ENCODE measurements at regions not wholly inside any gene's neighbourhood (a gene's known extent, or its start where the extent isn't known, plus 50 kb on each side); places are given as distances from the start of the nearest gene placed in this dataset.

DNA sequence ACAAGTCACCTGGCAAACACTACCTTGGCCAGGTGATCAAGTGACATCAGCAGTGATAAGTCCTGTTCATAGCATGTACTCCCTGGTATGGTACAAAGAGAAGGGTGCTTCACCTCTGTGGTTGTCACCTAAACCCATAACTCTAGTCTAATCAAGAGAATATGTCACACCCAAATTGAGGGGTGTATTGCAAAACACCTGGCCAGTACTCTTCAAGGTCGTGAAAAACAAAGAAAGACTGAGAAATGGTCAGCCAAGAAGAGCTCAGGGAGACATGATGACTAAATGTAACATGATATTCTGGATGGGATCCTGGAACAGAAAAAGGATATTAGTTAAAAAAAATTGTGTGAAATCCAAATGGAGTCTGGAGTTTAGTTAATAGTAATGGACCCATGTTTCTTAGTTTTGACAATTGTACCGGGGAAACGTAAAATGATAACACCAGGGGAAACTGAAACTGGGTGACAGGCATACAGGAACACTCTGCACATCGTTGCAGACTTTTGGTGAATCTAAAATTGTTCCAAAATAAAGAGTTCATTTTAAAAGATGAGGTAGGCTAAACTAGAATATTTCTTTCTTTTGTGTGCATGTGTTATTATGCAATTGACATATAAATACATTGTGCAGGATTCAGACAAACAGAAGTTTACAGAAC, 262.0 kb downstream of the CDC5L start:
- TF ChIP-seq, protein P1, sequence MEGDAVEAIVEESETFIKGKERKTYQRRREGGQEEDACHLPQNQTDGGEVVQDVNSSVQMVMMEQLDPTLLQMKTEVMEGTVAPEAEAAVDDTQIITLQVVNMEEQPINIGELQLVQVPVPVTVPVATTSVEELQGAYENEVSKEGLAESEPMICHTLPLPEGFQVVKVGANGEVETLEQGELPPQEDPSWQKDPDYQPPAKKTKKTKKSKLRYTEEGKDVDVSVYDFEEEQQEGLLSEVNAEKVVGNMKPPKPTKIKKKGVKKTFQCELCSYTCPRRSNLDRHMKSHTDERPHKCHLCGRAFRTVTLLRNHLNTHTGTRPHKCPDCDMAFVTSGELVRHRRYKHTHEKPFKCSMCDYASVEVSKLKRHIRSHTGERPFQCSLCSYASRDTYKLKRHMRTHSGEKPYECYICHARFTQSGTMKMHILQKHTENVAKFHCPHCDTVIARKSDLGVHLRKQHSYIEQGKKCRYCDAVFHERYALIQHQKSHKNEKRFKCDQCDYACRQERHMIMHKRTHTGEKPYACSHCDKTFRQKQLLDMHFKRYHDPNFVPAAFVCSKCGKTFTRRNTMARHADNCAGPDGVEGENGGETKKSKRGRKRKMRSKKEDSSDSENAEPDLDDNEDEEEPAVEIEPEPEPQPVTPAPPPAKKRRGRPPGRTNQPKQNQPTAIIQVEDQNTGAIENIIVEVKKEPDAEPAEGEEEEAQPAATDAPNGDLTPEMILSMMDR (IDR thresholded peaks at IDR 0.05; ENCODE audit: poor library complexity, severe bottlenecking) = no peak
- TF ChIP-seq MXI1 (conservative IDR thresholded peaks at IDR 0.05; ENCODE audit: poor library complexity, severe bottlenecking) = no peak

Measured in neural cell (in vitro differentiated cells).